ENCODE measurements at regions not wholly inside any gene's neighbourhood (a gene's known extent, or its start where the extent isn't known, plus 50 kb on each side); places are given as distances from the start of the nearest gene placed in this dataset.

- Histone ChIP-seq H3K36me3 (ENCODE audit: control insufficient read depth in 2 of 3, insufficient read depth in 3 of 3, low read length in 3 of 3) (no peaks in the 10 kb centered on the region), H3K27me3 (ENCODE audit: control insufficient read depth in 2 of 2, insufficient read depth in 2 of 2, low read length in 2 of 2) (no peaks in the 10 kb centered on the region), H3K9me3 (ENCODE audit: control insufficient read depth in 2 of 3, low read length in 3 of 3) (no peaks in the 10 kb centered on the region), H3K4me3 (ENCODE audit: low read length) (no peak overlapping the region), H3K27ac (ENCODE audit: low read depth, low read length) (no peak overlapping the region), H3K4me1 (ENCODE audit: control insufficient read depth in 2 of 2, insufficient read depth in 2 of 2, low read length in 2 of 2) (no peaks in the 10 kb centered on the region)
- no peaks in the 10 kb centered on the region for H3K36me3 Mint-ChIP-seq
- ATAC-seq = no peak
- H3K4me1 Mint-ChIP-seq = no peaks in the 10 kb centered on the region
- peaks cover 2 to 31% (median 30%) of the 10 kb centered on the region in 5 donors for H3K27me3 Mint-ChIP-seq
- intact Hi-C loops (cut with micrococcal nuclease) = no loop called here
- CTCF ChIA-PET = no interaction called here
- POLR2A ChIA-PET = no interaction called here
- no peak overlapping the region for H3K27ac Mint-ChIP-seq
- no peak overlapping the region for H3K4me3 Mint-ChIP-seq
- DNase-seq = no peak
- H3K9me3 Mint-ChIP-seq = peaks cover 0 to 3% (median 0%) of the 10 kb centered on the region in 11 donors
Observed at GRCh38 chr6:128759901-128760300, 123.0 kb upstream of the LAMA2 start.

- Histone ChIP-seq H3K9me3 (ENCODE audit: control insufficient read depth in 2 of 3, low read length in 3 of 3) (no peaks in the 10 kb centered on the region), H3K27me3 (ENCODE audit: control insufficient read depth in 2 of 2, insufficient read depth in 2 of 2, low read length in 2 of 2) (no peaks in the 10 kb centered on the region), H3K4me3 (ENCODE audit: low read length) (no peak overlapping the region), H3K4me1 (ENCODE audit: control insufficient read depth in 2 of 2, insufficient read depth in 2 of 2, low read length in 2 of 2) (no peaks in the 10 kb centered on the region), H3K36me3 (ENCODE audit: control insufficient read depth in 2 of 3, insufficient read depth in 3 of 3, low read length in 3 of 3) (no peaks in the 10 kb centered on the region), H3K27ac (ENCODE audit: low read depth, low read length) (no peak overlapping the region)
- Mint-ChIP-seq H3K27me3 (peaks cover 2 to 31% (median 27%) of the 10 kb centered on the region in 5 donors), H3K4me3 (no peak overlapping the region), H3K9me3 (peaks cover 0 to 3% (median 0%) of the 10 kb centered on the region in 11 donors), H3K27ac (no peak overlapping the region), H3K4me1 (no peaks in the 10 kb centered on the region), H3K36me3 (no peaks in the 10 kb centered on the region)
- ChIA-PET CTCF (no interaction called here), POLR2A (no interaction called here)
- intact Hi-C loops (cut with micrococcal nuclease) = no loop called here
- ATAC-seq = no peak
- no peak for DNase-seq
Observed at GRCh38 chr6:128759447-128759846, 123.5 kb upstream of the LAMA2 start.

GRCh38 chr6:128757961-128758360 lies 125.0 kb upstream of the LAMA2 start:
- H3K4me1 ChIP-seq (ENCODE audit: control insufficient read depth in 2 of 2, insufficient read depth in 2 of 2, low read length in 2 of 2) = no peaks in the 10 kb centered on the region
- H3K27ac ChIP-seq (ENCODE audit: low read depth, low read length) = no peak overlapping the region
- no peak overlapping the region for H3K27ac Mint-ChIP-seq
- H3K4me1 Mint-ChIP-seq = no peaks in the 10 kb centered on the region
- CTCF ChIA-PET = no interaction called here
- intact Hi-C loops (cut with micrococcal nuclease) = no loop called here
- H3K27me3 ChIP-seq (ENCODE audit: control insufficient read depth in 2 of 2, insufficient read depth in 2 of 2, low read length in 2 of 2) = no peaks in the 10 kb centered on the region
- no peaks in the 10 kb centered on the region for H3K9me3 ChIP-seq (ENCODE audit: control insufficient read depth in 2 of 3, low read length in 3 of 3)
- peaks cover 0 to 3% (median 0%) of the 10 kb centered on the region in 11 donors for H3K9me3 Mint-ChIP-seq
- peaks cover 0 to 25% (median 21%) of the 10 kb centered on the region in 5 donors for H3K27me3 Mint-ChIP-seq
- no peak overlapping the region for H3K4me3 Mint-ChIP-seq
- no peaks in the 10 kb centered on the region for H3K36me3 ChIP-seq (ENCODE audit: control insufficient read depth in 2 of 3, insufficient read depth in 3 of 3, low read length in 3 of 3)
- POLR2A ChIA-PET = no interaction called here
- ATAC-seq = no peak
- H3K4me3 ChIP-seq (ENCODE audit: low read length) = no peak overlapping the region
- no peaks in the 10 kb centered on the region for H3K36me3 Mint-ChIP-seq
- no peak for DNase-seq

GRCh38 chr6:128754658-128755256 lies 128.2 kb upstream of the LAMA2 start:
- H3K4me1 Mint-ChIP-seq = no peaks in the 10 kb centered on the region
- Histone ChIP-seq H3K27ac (ENCODE audit: low read depth, low read length) (no peak overlapping the region), H3K27me3 (ENCODE audit: control insufficient read depth in 2 of 2, insufficient read depth in 2 of 2, low read length in 2 of 2) (no peaks in the 10 kb centered on the region), H3K4me3 (ENCODE audit: low read length) (no peak overlapping the region), H3K36me3 (ENCODE audit: control insufficient read depth in 2 of 3, insufficient read depth in 3 of 3, low read length in 3 of 3) (no peaks in the 10 kb centered on the region), H3K9me3 (ENCODE audit: control insufficient read depth in 2 of 3, low read length in 3 of 3) (no peaks in the 10 kb centered on the region), H3K4me1 (ENCODE audit: control insufficient read depth in 2 of 2, insufficient read depth in 2 of 2, low read length in 2 of 2) (no peaks in the 10 kb centered on the region)
- no peaks in the 10 kb centered on the region for H3K36me3 Mint-ChIP-seq
- H3K9me3 Mint-ChIP-seq = peaks cover 0 to 3% (median 0%) of the 10 kb centered on the region in 11 donors
- H3K27me3 Mint-ChIP-seq = peaks cover 3 to 12% (median 12%) of the 10 kb centered on the region in 5 donors
- intact Hi-C loops (cut with micrococcal nuclease) = no loop called here
- CTCF ChIA-PET = no interaction called here
- POLR2A ChIA-PET = no interaction called here
- H3K4me3 Mint-ChIP-seq = no peak overlapping the region
- DNase-seq = no peak
- H3K27ac Mint-ChIP-seq = no peak overlapping the region
- no peak for ATAC-seq

- H3K4me1 Mint-ChIP-seq = no peaks in the 10 kb centered on the region
- intact Hi-C loops (cut with micrococcal nuclease) = no loop called here
- CTCF ChIA-PET = interaction anchor here (1.3 kb wide), 1 partner anchor 1007 kb away, joined by 3 read pairs; no protein-coding TSS in a partner anchor
- peaks cover 0 to 16% (median 10%) of the 10 kb centered on the region in 5 donors for H3K27me3 Mint-ChIP-seq
- Histone ChIP-seq H3K4me3 (ENCODE audit: low read length) (no peak overlapping the region), H3K27me3 (ENCODE audit: control insufficient read depth in 2 of 2, insufficient read depth in 2 of 2, low read length in 2 of 2) (no peaks in the 10 kb centered on the region), H3K36me3 (ENCODE audit: control insufficient read depth in 2 of 3, insufficient read depth in 3 of 3, low read length in 3 of 3) (no peaks in the 10 kb centered on the region), H3K9me3 (ENCODE audit: control insufficient read depth in 2 of 3, low read length in 3 of 3) (no peaks in the 10 kb centered on the region), H3K27ac (ENCODE audit: low read depth, low read length) (no peak overlapping the region), H3K4me1 (ENCODE audit: control insufficient read depth in 2 of 2, insufficient read depth in 2 of 2, low read length in 2 of 2) (no peaks in the 10 kb centered on the region)
- no peaks in the 10 kb centered on the region for H3K36me3 Mint-ChIP-seq
- H3K9me3 Mint-ChIP-seq = peaks cover 0 to 2% (median 0%) of the 10 kb centered on the region in 11 donors
- no peak overlapping the region for H3K4me3 Mint-ChIP-seq
- POLR2A ChIA-PET = no interaction called here
- no peak for DNase-seq
- no peak overlapping the region for H3K27ac Mint-ChIP-seq
- no peak for ATAC-seq
Observed at GRCh38 chr6:128743974-128744765, 138.8 kb upstream of the LAMA2 start.

- H3K4me1 ChIP-seq (ENCODE audit: control insufficient read depth in 2 of 2, insufficient read depth in 2 of 2, low read length in 2 of 2) = no peaks in the 10 kb centered on the region
- Mint-ChIP-seq H3K9me3 (peaks cover 0 to 2% (median 0%) of the 10 kb centered on the region in 11 donors), H3K27ac (no peak overlapping the region), H3K4me1 (no peaks in the 10 kb centered on the region), H3K4me3 (no peak overlapping the region), H3K36me3 (no peaks in the 10 kb centered on the region), H3K27me3 (peaks cover 0 to 10% (median 5%) of the 10 kb centered on the region in 5 donors)
- DNase-seq = no peak
- no peak overlapping the region for H3K4me3 ChIP-seq (ENCODE audit: low read length)
- no peak overlapping the region for H3K27ac ChIP-seq (ENCODE audit: low read depth, low read length)
- ATAC-seq = no peak
- H3K9me3 ChIP-seq (ENCODE audit: control insufficient read depth in 2 of 3, low read length in 3 of 3) = no peaks in the 10 kb centered on the region
- ChIA-PET POLR2A (no interaction called here), CTCF (interaction anchor here (0.5 kb wide), 1 partner anchor 281 kb away, joined by 3 read pairs; no protein-coding TSS in a partner anchor)
- intact Hi-C loops (cut with micrococcal nuclease) = no loop called here
- no peaks in the 10 kb centered on the region for H3K27me3 ChIP-seq (ENCODE audit: control insufficient read depth in 2 of 2, insufficient read depth in 2 of 2, low read length in 2 of 2)
- H3K36me3 ChIP-seq (ENCODE audit: control insufficient read depth in 2 of 3, insufficient read depth in 3 of 3, low read length in 3 of 3) = no peaks in the 10 kb centered on the region
Observed at GRCh38 chr6:128742900-128743299, 140.0 kb upstream of the LAMA2 start.

- no peaks in the 10 kb centered on the region for H3K4me1 ChIP-seq (ENCODE audit: control insufficient read depth in 2 of 2, insufficient read depth in 2 of 2, low read length in 2 of 2)
- CTCF ChIA-PET = no interaction called here
- Mint-ChIP-seq H3K36me3 (no peaks in the 10 kb centered on the region), H3K4me3 (no peak overlapping the region), H3K4me1 (no peaks in the 10 kb centered on the region), H3K27ac (no peak overlapping the region), H3K27me3 (peaks cover 0 to 6% (median 0%) of the 10 kb centered on the region in 5 donors), H3K9me3 (no peaks in the 10 kb centered on the region)
- no peak overlapping the region for H3K4me3 ChIP-seq (ENCODE audit: low read length)
- POLR2A ChIA-PET = no interaction called here
- peaks cover 0 to 3% of the 10 kb centered on the region in 2 donors for H3K27me3 ChIP-seq (ENCODE audit: control insufficient read depth in 2 of 2, insufficient read depth in 2 of 2, low read length in 2 of 2)
- no peak for DNase-seq
- no peaks in the 10 kb centered on the region for H3K36me3 ChIP-seq (ENCODE audit: control insufficient read depth in 2 of 3, insufficient read depth in 3 of 3, low read length in 3 of 3)
- no peak for ATAC-seq
- H3K27ac ChIP-seq (ENCODE audit: low read depth, low read length) = no peak overlapping the region
- H3K9me3 ChIP-seq (ENCODE audit: control insufficient read depth in 2 of 3, low read length in 3 of 3) = no peaks in the 10 kb centered on the region
- intact Hi-C loops (cut with micrococcal nuclease) = no loop called here
Observed at GRCh38 chr6:128740951-128741350, 142.0 kb upstream of the LAMA2 start.

Measured in naive thymus-derived CD4-positive, alpha-beta T cell (primary cell).